A549 (cell line): ENCODE measurements at regions not wholly inside any gene's neighbourhood (a gene's known extent, or its start where the extent isn't known, plus 50 kb on each side); places are given as distances from the start of the nearest gene placed in this dataset.
"Not testable (repeated sequence)": the region's sequence is repeated elsewhere in the genome, so short reads cannot be mapped to it uniquely, and the experiment has no call there.

ENCODE experiments used
- ATAC-seq, 2 experiments: fragments of 200-7000 bp in 1 of 2; fragments of >200 bp in 1 of 2; cut with Nextera tagmentation in 1 of 2; cut with Tn5 transposase in 1 of 2; 3 replicates each; pipeline versions ENCODE4 v1.8.0 to v1.9.1; 2018 to 2020; ENCODE audit warnings: mild to moderate bottlenecking in 1 of 2, moderate library complexity in 1 of 2
- CTCF ChIA-PET: fragments of 300-600 bp; sonication (Branson Sonifier 250); formaldehyde crosslinking; extraction: SDS; loops from one replicate; lab custom pipeline; 2021; ENCODE audit warnings: antibody characterized with exemption, inconsistent platforms; lab: Yijun Ruan, JAX
- POLR2A ChIA-PET: fragments of 350-600 bp; formaldehyde crosslinking; extraction: SDS; loops from one replicate; lab custom pipeline; 2021; ENCODE audit warnings: antibody characterized with exemption, inconsistent platforms; lab: Yijun Ruan, JAX
- DNase-seq, 2 experiments: peaks; one replicate each; pipeline versions ENCODE4 v3.0.0 to v3.0.0-alpha.2; 2011 to 2016; ENCODE audit warnings: low read depth in 1 of 2, low spot score in 1 of 2
- FAIRE-seq: peaks from 2 replicates; lab custom pipeline; 2011; peaks lifted over from hg19 to GRCh38; lab: Jason Lieb, UNC
- H3K27ac ChIP-seq, 2 experiments: fragments of >200 bp; sonication (Bioruptor Twin); formaldehyde crosslinking; 3 replicates each; pipeline ENCODE4 v1.5.1; 2016 to 2017
- H3K4me1 ChIP-seq: fragments of >200 bp; sonication (Bioruptor Twin); formaldehyde crosslinking; 3 replicates; pipeline ENCODE4 v1.6.1; 2016
- H3K4me2 ChIP-seq: fragments of >200 bp; sonication (Bioruptor Twin); formaldehyde crosslinking; 3 replicates; pipeline ENCODE4 v1.6.1; 2016
- H3K4me3 ChIP-seq: fragments of >200 bp; sonication (Bioruptor Twin); formaldehyde crosslinking; 3 replicates; pipeline ENCODE4 v1.5.1; 2016
- H3K9me3 ChIP-seq: fragments of >200 bp; sonication (Bioruptor Twin); formaldehyde crosslinking; 3 replicates; pipeline ENCODE4 v1.6.1; 2016
- BHLHE40 ChIP-seq: IDR thresholded peaks from 2 replicates; pipeline ENCODE4 v1.6.1; 2012; ENCODE audit warnings: low read depth, low read length, inconsistent platforms
- CBX2 ChIP-seq: fragments of 200-600 bp; sonication (generic); IDR thresholded peaks from 2 replicates; pipeline ENCODE4 v1.6.1; 2016; ENCODE audit warnings: low read depth, mild to moderate bottlenecking, borderline replicate concordance
- CHD2 ChIP-seq: fragments of 150-350 bp; IDR thresholded peaks from 2 replicates; pipeline ENCODE4 v1.6.1; 2014; ENCODE audit warnings: low read length; ENCODE audit not compliant: partially characterized antibody
- CHD4 ChIP-seq: fragments of 200-600 bp; sonication (generic); IDR thresholded peaks from 2 replicates; pipeline ENCODE4 v1.6.1; 2016; ENCODE audit warnings: antibody characterized with exemption, mild to moderate bottlenecking, borderline replicate concordance
- EHMT2 ChIP-seq: fragments of 200-600 bp; sonication (generic); IDR thresholded peaks from 2 replicates; pipeline ENCODE4 v1.6.1; 2016; ENCODE audit warnings: antibody characterized with exemption, low read depth, mild to moderate bottlenecking, moderate library complexity
- ESRRA ChIP-seq: fragments of 150-350 bp; IDR thresholded peaks from 2 replicates; pipeline ENCODE4 v1.6.1; 2014; ENCODE audit warnings: mild to moderate bottlenecking, low read length, borderline replicate concordance
- FOSL2 ChIP-seq, 2 experiments: fragments of 450-650 bp in 1 of 2; fragments of >200 bp in 1 of 2; sonication (Bioruptor Twin) in 1 of 2; formaldehyde crosslinking; IDR thresholded peaks; 2 replicates each; pipeline versions ENCODE4 v1.5.0 to v1.6.1; 2016 to 2020; ENCODE audit warnings: mild to moderate bottlenecking in 1 of 2, moderate library complexity in 1 of 2
- FOXS1 ChIP-seq: fragments of 250-450 bp; sonication (Bioruptor Pico); IDR thresholded peaks from 2 replicates; pipeline ENCODE4 v1.5.0; 2020; ENCODE audit warnings: mild to moderate bottlenecking, moderate library complexity
- GATA3 ChIP-seq: IDR thresholded peaks from 2 replicates; pipeline ENCODE4 v1.6.1; 2012; ENCODE audit warnings: borderline replicate concordance
- HOXA7 ChIP-seq: fragments of 250-450 bp; sonication (Bioruptor Pico); IDR thresholded peaks from 2 replicates; pipeline ENCODE4 v1.5.0; 2020; ENCODE audit warnings: mild to moderate bottlenecking, moderate library complexity
- HOXB5 ChIP-seq: fragments of 250-450 bp; sonication (Bioruptor Pico); IDR thresholded peaks from 2 replicates; pipeline ENCODE4 v1.5.0; 2020; ENCODE audit warnings: mild to moderate bottlenecking, moderate library complexity
- JUNB ChIP-seq: fragments of >200 bp; sonication (Bioruptor Twin); formaldehyde crosslinking; IDR thresholded peaks from 2 replicates; pipeline ENCODE4 v1.6.1; 2016
- MAFK ChIP-seq: fragments of 450-650 bp; IDR thresholded peaks from 2 replicates; pipeline ENCODE4 v1.6.1; 2014; ENCODE audit not compliant: partially characterized antibody
- MAZ ChIP-seq: fragments of 150-350 bp; IDR thresholded peaks from 2 replicates; pipeline ENCODE4 v1.6.1; 2014; ENCODE audit warnings: antibody characterized with exemption, low read depth, low read length, borderline replicate concordance
- NPAS2 ChIP-seq: fragments of 250-450 bp; sonication (Bioruptor Pico); IDR thresholded peaks from 2 replicates; pipeline ENCODE4 v1.8.0; 2022; ENCODE audit warnings: mild to moderate bottlenecking, moderate library complexity, borderline replicate concordance
- NR3C1 ChIP-seq: fragments of >200 bp; sonication (Bioruptor Twin); formaldehyde crosslinking; IDR thresholded peaks from 3 replicates; pipeline ENCODE4 v1.6.1; 2017
- PHF8 ChIP-seq: fragments of 200-600 bp; sonication (generic); IDR thresholded peaks from 2 replicates; pipeline ENCODE4 v1.6.1; 2016; ENCODE audit warnings: low read depth, mild to moderate bottlenecking, antibody characterized with exemption, moderate library complexity, borderline replicate concordance
- POLR2AphosphoS2 ChIP-seq: conservative IDR thresholded peaks from 2 replicates; pipeline ENCODE4 v1.6.1; 2012; ENCODE audit warnings: low read length, improper control_type of control experiment, inconsistent platforms
- RARB ChIP-seq: fragments of 250-450 bp; sonication (Bioruptor Pico); IDR thresholded peaks from 2 replicates; pipeline ENCODE4 v1.8.0; 2021; ENCODE audit warnings: mild to moderate bottlenecking, moderate library complexity
- RFX5 ChIP-seq: fragments of 450-650 bp; IDR thresholded peaks from 2 replicates; pipeline ENCODE4 v1.7.1; 2014; ENCODE audit warnings: antibody characterized with exemption, mild to moderate bottlenecking, moderate library complexity
- SREBF2 ChIP-seq: fragments of 450-650 bp; IDR thresholded peaks from 2 replicates; pipeline ENCODE4 v1.6.1; 2014; ENCODE audit warnings: mild to moderate bottlenecking, moderate library complexity
- TFCP2L1 ChIP-seq: fragments of 250-450 bp; sonication (Bioruptor Pico); IDR thresholded peaks from 2 replicates; pipeline ENCODE4 v1.5.0; 2021; ENCODE audit warnings: mild to moderate bottlenecking
- ZFP36 ChIP-seq: fragments of 450-650 bp; IDR thresholded peaks from 2 replicates; pipeline ENCODE4 v1.6.1; 2014; ENCODE audit warnings: borderline replicate concordance; ENCODE audit not compliant: partially characterized antibody
- ZNF302 ChIP-seq: fragments of 250-450 bp; sonication (Bioruptor Pico); IDR thresholded peaks from 2 replicates; pipeline ENCODE4 v1.9.0; 2021; ENCODE audit warnings: inconsistent platforms, mild to moderate bottlenecking, moderate library complexity
- WGBS: methylation state at CpG from one replicate; pipeline ENCODE4 v1.1.6; 2017; ENCODE audit errors: missing lambda C conversion rate; 5-methylcytosine and 5-hydroxymethylcytosine counted together
- TF ChIP-seq, protein P1 (sequence below): fragments of 250-450 bp; sonication (Bioruptor Pico); IDR thresholded peaks from 2 replicates; pipeline ENCODE4 v1.5.0; 2020; ENCODE audit warnings: low read depth, mild to moderate bottlenecking, moderate library complexity
- TF ChIP-seq, protein P2 (sequence below): IDR thresholded peaks from 2 replicates; pipeline ENCODE4 v1.6.1; 2012
- TF ChIP-seq, protein P3 (sequence below): fragments of >200 bp; sonication (Bioruptor Twin); formaldehyde crosslinking; IDR thresholded peaks from 3 replicates; pipeline ENCODE4 v1.6.1; 2016
- TF ChIP-seq, protein P4 (sequence below): IDR thresholded peaks from 2 replicates; pipeline ENCODE4 v1.6.1; 2012; ENCODE audit warnings: low read depth, borderline replicate concordance
- TF ChIP-seq, protein P5 (sequence below): IDR thresholded peaks from 2 replicates; pipeline ENCODE4 v1.6.1; 2012

DNA sequence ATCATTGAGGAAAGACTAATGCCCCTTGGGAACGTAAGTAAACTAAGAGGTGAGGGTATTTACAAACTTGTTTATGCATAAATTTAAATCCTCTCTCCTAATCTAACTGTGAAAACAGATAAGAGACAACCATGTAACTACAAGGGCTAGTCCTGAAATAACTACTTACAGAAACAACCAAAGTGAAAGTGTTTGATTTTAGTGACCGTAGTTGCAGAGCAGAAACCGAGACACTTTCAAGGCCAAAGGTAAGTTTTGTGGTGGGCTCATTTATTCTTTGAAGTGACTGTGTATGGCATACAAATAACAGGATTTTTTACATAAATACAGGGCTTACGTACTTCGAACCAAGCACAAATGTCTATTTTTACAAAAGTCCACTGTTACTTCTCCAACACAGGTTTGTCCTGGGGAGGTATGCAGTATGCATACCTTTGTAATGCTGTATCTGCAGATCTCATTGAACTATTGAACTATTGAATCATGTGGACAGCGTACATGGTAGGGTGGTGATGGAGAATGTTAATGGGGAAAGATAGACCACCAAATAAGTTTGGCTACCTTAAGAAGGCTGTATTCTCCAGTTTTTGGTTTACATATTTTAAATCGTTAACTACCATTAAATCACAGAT, 99.6 kb upstream of the RBMS3 start:
- FAIRE-seq (no peak), ATAC-seq (no peak), DNase-seq (no peak)
- CTCF ChIA-PET = no interaction called here
- Histone ChIP-seq H3K9me3 (no peaks in the 10 kb centered on the region), H3K4me3 (no peak overlapping the region), H3K4me1 (no peaks in the 10 kb centered on the region), H3K4me2 (no peak overlapping the region), H3K27ac (no peak overlapping the region)
- TF ChIP-seq ESRRA = no peak
- no peak for TF ChIP-seq MAZ
- no peak for TF ChIP-seq NR3C1
- TF ChIP-seq, protein P1, sequence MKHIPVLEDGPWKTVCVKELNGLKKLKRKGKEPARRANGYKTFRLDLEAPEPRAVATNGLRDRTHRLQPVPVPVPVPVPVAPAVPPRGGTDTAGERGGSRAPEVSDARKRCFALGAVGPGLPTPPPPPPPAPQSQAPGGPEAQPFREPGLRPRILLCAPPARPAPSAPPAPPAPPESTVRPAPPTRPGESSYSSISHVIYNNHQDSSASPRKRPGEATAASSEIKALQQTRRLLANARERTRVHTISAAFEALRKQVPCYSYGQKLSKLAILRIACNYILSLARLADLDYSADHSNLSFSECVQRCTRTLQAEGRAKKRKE = no peak
- TF ChIP-seq BHLHE40 = no peak
- TF ChIP-seq EHMT2 = no peak
- no peak for TF ChIP-seq ZFP36
- no peak for TF ChIP-seq CBX2
- TF ChIP-seq, protein P2, sequence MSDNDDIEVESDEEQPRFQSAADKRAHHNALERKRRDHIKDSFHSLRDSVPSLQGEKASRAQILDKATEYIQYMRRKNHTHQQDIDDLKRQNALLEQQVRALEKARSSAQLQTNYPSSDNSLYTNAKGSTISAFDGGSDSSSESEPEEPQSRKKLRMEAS = no peak
- no peak for TF ChIP-seq CHD2
- TF ChIP-seq TFCP2L1 (CRISPR knock-in tag) = no peak
- no peak for TF ChIP-seq MAFK
- TF ChIP-seq RFX5 = no peak
- no peak for TF ChIP-seq FOXS1 (CRISPR knock-in tag)
- TF ChIP-seq ZNF302 (CRISPR knock-in tag) = no peak
- TF ChIP-seq, protein P3, sequence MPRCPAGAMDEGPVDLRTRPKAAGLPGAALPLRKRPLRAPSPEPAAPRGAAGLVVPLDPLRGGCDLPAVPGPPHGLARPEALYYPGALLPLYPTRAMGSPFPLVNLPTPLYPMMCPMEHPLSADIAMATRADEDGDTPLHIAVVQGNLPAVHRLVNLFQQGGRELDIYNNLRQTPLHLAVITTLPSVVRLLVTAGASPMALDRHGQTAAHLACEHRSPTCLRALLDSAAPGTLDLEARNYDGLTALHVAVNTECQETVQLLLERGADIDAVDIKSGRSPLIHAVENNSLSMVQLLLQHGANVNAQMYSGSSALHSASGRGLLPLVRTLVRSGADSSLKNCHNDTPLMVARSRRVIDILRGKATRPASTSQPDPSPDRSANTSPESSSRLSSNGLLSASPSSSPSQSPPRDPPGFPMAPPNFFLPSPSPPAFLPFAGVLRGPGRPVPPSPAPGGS = no peak
- no peak for TF ChIP-seq NPAS2 (CRISPR knock-in tag)
- no peak for TF ChIP-seq JUNB
- TF ChIP-seq, protein P4, sequence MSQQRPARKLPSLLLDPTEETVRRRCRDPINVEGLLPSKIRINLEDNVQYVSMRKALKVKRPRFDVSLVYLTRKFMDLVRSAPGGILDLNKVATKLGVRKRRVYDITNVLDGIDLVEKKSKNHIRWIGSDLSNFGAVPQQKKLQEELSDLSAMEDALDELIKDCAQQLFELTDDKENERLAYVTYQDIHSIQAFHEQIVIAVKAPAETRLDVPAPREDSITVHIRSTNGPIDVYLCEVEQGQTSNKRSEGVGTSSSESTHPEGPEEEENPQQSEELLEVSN = no peak
- POLR2A ChIA-PET = no interaction called here
- WGBS = 78% methylated on average over 7 of the region's 7 CpGs

DNA sequence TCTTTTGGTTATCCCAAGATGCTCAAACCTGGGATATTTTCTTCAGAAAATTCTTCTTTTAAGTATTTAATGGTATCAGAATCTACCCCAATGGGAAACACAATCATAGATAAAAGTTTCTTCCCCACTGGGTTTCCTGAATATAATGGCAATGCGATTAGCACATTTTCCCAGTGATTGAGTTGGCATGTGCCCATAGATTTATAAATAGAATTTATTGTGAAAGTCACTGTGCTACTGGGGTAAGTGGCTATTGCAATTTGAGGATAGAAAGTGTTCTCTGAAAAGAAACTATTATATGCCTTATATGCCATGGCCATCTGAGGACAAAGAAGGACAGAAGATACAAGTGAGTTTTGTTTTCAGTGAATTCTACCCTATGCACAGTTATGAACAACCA, 99.0 kb upstream of the RBMS3 start:
- no peak for ATAC-seq
- FAIRE-seq = no peak

DNA sequence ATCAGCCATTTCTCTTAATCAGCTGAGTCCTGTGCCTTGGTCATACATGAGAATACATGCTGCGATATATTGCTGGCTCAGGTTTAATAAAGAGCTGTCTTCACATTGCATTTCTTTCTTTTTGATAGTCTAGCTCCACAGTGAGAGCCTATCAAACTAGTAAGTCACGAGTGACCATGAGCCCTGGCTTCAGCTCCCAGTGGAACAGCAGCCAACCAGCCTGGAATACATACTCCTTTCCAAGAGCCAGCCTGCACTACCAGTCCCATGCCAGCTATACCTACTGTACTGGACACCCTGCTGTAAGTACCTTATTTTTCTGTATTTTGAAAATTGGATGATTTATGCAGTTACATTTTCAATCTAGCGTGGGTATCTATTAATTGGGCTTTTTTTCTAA, 98.0 kb upstream of the RBMS3 start:
- H3K4me2 ChIP-seq, H3K4me3 ChIP-seq, ATAC-seq, CTCF ChIA-PET, FAIRE-seq, POLR2A ChIA-PET, H3K27ac ChIP-seq, DNase-seq, H3K9me3 ChIP-seq: not testable (repeated sequence)
- WGBS = 78% methylated on average over 3 of the region's 3 CpGs
- H3K4me1 ChIP-seq = peaks cover 12% of the 10 kb centered on the region; the same call in 2 of the 3 replicates

More for the DNA sequence above, 99.0 kb upstream of the RBMS3 start:
- H3K9me3 ChIP-seq = no peaks in the 10 kb centered on the region
- 82% methylated on average over 1 of the region's 1 CpG for WGBS
- TF ChIP-seq RARB (CRISPR knock-in tag) = no peak
- no peak for TF ChIP-seq FOSL2 (IDR thresholded peaks at IDR 0.05)
- TF ChIP-seq FOSL2 (CRISPR knock-in tag; IDR thresholded peaks at IDR 0.05) = no peak
- TF ChIP-seq GATA3 = no peak
- no peak for TF ChIP-seq CHD4
- no peak for TF ChIP-seq ZFP36
- no peak for TF ChIP-seq POLR2AphosphoS2
- no peak for TF ChIP-seq MAZ
- no peak for TF ChIP-seq HOXA7 (CRISPR knock-in tag)
- TF ChIP-seq ZNF302 (CRISPR knock-in tag) = no peak
- TF ChIP-seq PHF8 = no peak
- TF ChIP-seq HOXB5 = no peak
- no peak for TF ChIP-seq SREBF2
- TF ChIP-seq, protein P3 = no peak
- no peak for TF ChIP-seq EHMT2
- TF ChIP-seq, protein P5, sequence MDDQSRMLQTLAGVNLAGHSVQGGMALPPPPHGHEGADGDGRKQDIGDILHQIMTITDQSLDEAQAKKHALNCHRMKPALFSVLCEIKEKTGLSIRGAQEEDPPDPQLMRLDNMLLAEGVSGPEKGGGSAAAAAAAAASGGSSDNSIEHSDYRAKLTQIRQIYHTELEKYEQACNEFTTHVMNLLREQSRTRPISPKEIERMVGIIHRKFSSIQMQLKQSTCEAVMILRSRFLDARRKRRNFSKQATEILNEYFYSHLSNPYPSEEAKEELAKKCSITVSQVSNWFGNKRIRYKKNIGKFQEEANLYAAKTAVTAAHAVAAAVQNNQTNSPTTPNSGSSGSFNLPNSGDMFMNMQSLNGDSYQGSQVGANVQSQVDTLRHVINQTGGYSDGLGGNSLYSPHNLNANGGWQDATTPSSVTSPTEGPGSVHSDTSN = no peak
- TF ChIP-seq, protein P1 = no peak
- no peak for TF ChIP-seq BHLHE40
- no peak for DNase-seq
- peaks cover 3% of the 10 kb centered on the region; the same call in 2 of the 3 replicates for H3K4me1 ChIP-seq
- H3K4me3 ChIP-seq = no peak overlapping the region
- H3K4me2 ChIP-seq = no peak overlapping the region
- H3K27ac ChIP-seq = no peak overlapping the region
- ChIA-PET CTCF (no interaction called here), POLR2A (no interaction called here)
